NCI-H82 treated with DMSO at 0.1 percent for 48 hours (cell line): ENCODE measurements at regions not wholly inside any gene's neighbourhood (a gene's known extent, or its start where the extent isn't known, plus 50 kb on each side); places are given as distances from the start of the nearest gene placed in this dataset.
"Not testable (repeated sequence)": the region's sequence is repeated elsewhere in the genome, so short reads cannot be mapped to it uniquely, and the experiment has no call there.

ENCODE experiments used
- DNase-seq: peaks from one replicate; lab custom pipeline; 2025; ENCODE audit not compliant: unreplicated experiment; lab: John Stamatoyannopoulos, UW

GRCh38 chr12:19665121-19665900 lies 226.0 kb downstream of the AEBP2 start:
- DNase-seq = no peak

DNA sequence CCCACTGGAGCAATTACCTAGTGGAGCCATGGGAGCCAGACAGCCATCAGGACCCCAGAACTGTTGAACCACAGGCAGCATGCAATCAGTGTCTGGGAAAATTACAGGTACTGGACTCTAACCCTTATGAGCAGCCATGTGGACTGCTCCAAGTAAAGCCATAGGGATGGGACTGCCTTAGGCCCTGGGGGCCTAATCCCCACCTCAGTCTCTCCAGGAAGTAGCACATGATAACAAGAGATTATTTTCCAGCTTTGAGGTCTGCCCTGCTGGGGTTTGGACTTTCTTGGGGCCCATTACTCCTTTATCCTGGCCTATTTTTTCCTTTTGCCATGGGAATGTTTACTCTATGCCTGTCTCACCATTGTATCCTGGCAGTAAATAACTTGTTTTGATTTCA lies 226.8 kb downstream of the AEBP2 start:
- no peak for DNase-seq

- no peak for DNase-seq
Observed at GRCh38 chr12:19669793-19670192, 230.5 kb downstream of the AEBP2 start.

DNA sequence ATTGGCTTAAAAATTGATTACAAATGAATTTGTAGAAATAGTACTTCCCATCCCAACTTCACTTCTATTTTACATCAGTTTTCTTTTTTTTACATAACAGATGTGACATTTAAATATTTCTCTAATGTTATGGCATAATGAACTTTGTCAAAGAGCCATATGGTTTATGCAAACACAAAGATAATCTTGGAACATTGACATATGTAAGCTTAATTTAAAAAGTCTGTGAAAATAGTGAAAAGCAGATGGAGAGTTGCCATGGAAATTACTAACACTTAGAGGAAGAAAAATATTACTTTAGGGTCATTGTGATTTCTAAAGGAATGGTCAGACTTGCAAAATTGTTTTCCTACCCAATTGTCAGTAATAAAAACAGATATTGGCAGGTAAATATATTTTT lies 232.4 kb downstream of the AEBP2 start:
- DNase-seq = no peak

DNA sequence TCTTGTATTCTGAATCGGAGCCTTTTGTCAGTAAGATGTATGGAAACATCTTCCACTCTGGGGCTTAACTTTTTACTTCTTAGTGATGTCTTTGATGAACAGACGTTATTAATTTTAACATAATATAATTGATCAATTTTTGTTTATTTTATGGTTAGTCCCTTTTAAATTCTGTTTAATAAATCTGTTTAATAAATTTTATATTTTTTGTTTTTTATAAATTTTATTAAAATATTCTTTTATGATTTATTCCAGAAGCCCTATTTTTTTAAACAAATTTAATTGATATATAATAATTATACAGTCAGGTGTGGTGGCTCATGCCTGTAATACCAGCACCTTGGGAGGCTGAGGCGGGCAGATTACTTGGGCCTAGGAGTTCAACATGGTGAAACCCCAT lies 235.1 kb downstream of the AEBP2 start:
- no peak for DNase-seq

DNA sequence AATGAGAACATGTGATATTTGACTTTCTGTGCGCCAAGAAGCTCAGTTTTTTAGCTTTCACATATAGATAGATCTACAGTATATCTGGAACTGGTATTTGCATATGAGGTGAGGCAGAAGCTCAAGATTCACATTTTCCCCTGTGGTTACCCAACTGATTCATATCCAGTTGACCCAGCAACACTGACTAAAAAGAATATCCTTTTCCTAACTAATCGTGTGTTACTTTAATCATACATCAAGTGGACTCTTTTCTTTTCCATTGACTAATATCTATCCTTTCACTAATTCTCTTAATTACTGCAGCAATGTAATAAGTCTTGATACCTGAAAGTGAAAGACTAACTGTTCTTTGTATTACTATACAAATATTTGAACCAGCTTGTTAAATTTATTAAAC lies 236.1 kb downstream of the AEBP2 start:
- no peak for DNase-seq

DNA sequence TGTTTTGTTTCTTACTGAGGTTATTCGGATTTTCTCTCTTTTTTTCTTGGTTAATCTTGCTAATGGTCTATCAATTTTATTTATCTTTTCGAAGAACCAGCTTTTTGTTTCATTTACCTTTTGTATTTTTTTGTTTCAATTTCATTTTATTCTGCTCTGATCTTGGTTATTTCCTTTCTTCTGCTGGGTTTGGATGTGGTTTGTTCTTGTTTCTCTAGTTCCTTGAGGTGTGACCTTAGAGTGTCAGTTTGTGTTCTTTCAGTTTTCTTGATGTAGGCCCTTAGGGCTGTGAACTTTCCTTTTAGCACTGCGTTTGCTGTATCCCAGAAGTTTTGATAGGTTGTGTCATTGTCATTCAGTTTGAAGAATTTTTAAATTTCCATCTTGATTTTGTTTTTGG lies 239.2 kb downstream of the AEBP2 start:
- not testable (repeated sequence) for DNase-seq

DNA sequence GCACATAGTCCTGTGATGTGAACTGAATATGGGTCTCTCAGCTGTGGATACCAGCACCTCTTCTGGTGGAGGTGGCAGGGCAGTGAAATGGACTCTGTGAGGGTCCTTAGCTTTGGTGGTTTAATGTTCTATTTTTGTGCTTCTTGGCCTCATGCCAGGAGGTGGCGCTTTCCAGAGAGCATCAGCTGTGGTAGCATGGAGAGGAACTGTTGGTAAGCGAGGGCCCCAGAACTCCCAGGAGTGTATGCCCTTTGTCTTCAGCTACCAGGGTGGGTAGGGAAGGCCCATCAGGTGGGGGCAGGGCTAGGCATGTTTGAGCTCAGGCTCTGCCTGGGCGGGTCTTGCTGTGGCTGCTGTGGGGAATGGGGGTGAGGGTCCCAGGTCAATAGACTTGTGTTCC lies 241.7 kb downstream of the AEBP2 start:
- no peak for DNase-seq

- DNase-seq = no peak
Observed at GRCh38 chr12:19683178-19683927, 244.1 kb downstream of the AEBP2 start.

GRCh38 chr12:19687371-19687770 lies 248.1 kb downstream of the AEBP2 start:
- DNase-seq = no peak

GRCh38 chr12:19688532-19688931 lies 249.2 kb downstream of the AEBP2 start:
- no peak for DNase-seq

DNA sequence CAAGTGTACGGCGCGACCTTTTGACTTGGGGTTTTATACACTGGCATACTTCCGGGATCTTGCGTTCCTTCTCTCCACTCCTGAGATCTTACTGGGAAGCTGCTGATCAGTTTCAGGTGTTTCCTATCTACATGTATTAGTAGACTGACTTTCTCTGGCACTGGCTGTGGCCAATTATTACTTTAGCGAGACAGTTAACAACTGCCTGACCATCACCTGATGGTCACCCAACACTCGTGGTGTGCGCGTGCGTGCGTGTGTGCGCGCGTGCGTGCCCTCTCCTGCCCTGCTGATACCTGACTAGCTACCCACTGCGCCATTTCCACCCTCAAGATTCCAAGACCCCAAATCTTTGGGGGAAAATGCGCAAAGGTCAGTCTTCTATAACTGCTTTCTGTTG lies 249.9 kb downstream of the AEBP2 start:
- DNase-seq = no peak

DNA sequence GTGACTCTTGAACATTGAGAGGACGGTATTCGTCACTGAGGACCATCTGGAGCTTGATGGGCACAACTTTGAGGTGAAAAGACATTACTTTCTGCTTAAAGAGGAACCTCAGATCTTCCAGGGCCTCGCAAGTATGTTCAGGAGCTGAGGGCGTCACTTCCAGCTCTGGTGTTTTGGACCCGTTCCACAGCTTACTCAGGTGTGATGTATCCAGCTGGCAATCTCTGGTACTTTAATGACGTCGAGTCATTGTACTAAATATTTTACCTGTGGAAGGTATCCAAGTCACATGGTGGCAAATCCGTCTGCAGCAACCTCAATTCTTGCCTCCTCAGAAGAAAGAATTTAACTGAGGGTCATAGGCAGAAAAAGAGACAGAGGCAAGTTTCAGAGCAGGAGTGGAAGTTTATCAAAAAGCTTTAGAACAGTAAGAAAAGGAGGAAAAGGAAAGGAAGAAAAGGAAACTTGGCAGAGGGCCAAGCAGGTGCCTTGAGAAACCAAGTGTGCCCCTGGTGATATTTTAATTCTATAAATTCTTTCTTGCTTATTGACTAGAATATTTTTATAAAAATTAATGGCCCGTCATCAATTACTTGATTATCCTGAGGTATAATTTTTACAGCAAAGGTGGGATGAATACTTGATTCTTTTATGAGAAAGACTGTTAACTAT lies 250.6 kb downstream of the AEBP2 start:
- no peak for DNase-seq

GRCh38 chr12:19692091-19692490 lies 252.8 kb downstream of the AEBP2 start:
- DNase-seq = no peak

GRCh38 chr12:19692566-19692965 lies 253.3 kb downstream of the AEBP2 start:
- no peak for DNase-seq

GRCh38 chr12:19694627-19695026 lies 255.3 kb downstream of the AEBP2 start:
- no peak for DNase-seq

DNA sequence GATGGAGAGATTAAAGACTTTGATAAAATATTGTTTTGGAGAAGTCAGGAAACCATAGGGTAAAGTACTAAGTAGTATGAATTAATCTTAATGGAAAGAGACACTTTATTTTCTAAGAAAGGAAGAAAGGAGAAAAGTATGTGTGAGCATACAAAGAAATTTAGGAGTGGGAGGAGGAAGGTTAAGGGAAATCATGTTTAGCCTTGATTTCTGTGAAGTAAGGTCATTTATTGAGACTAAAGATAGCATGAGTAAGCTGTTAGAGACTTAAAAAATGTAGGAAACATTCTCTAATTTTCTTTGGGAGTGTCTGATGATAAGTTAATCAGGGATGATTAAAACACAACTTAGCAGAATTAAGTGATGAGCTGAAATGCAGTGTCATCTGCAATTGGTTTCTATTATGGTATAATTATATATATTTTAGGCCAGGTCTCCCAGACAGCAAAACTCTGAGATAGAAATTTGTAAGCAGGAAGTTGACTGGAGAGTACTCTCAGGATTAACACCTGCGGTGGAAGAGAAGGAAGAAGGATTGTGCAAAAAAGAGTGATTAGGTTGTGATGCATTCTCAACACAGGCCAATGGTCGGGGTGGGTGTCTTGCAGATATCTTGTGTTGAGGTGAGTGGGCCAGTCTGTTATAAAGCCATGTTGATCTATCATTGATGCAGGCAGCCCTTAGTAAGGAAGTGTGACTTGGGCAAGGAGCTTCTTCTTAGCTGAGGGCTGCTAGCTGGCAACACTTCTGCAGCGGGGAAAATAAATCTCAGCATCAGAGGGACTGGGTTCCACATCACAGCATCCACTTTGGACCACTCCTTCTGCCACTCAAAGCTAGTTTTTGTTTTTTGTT lies 256.2 kb downstream of the AEBP2 start:
- no peak for DNase-seq

- no peak for DNase-seq
Observed at GRCh38 chr12:19700969-19701368, 261.7 kb downstream of the AEBP2 start.

DNA sequence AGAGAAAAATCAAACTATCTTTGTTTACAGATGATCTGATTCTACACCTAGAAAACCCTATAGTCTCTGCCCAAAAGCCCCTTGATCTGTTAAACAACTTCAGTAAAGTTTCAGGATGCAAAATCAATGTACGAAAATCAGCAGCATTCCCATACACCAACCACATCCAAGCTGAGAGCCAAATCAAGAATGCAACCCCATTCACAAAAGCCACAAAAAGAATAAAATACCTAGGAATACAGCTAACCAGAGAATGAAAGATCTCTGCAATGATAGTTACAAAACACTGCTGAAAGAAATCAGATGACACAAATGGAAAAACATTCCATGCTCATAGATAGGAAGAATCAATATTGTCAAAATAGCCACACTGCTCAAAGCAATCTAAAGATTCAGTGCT lies 265.7 kb downstream of the AEBP2 start:
- DNase-seq = no peak

DNA sequence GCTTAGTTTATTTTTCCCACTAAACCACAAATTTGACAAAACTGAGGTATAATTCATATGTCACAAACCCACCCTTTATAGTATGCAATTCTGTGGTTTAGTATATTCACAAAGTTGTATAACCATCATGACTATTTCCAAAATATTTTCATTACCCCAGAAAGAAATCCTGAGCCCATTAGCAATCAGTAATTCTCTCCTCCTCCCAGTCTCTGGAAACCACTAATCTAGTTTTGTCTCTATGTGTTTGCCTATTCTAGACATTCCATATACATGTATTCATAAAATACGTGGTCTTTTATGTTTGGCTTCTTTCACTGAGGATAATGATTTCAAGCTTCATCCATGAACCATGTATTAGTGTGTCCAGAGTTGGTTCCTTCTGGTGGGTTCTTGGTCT lies 267.6 kb downstream of the AEBP2 start:
- no peak for DNase-seq

GRCh38 chr12:19707948-19708409 lies 268.7 kb downstream of the AEBP2 start:
- no peak for DNase-seq
